Thyroid gland (tissue), 4 donors: ENCODE measurements at regions not wholly inside any gene's neighbourhood (a gene's known extent, or its start where the extent isn't known, plus 50 kb on each side); places are given as distances from the start of the nearest gene placed in this dataset.

ENCODE experiments used
- CTCF ChIP-seq, 6 experiments: fragments of 200-600 bp in 3 of 6; fragments of 450-650 bp in 3 of 6; sonication (generic) in 3 of 6; IDR thresholded peaks; one replicate each; pipeline ENCODE4 v1.5.1; 2016 to 2019; ENCODE audit warnings: antibody characterized with exemption in 6 of 6, mild to moderate bottlenecking in 2 of 6, inconsistent platforms in 1 of 6, moderate library complexity in 1 of 6
- POLR2A ChIP-seq, 2 donors: fragments of 450-650 bp; IDR thresholded peaks; one replicate each; pipeline ENCODE4 v1.6.1; 2017; ENCODE audit warnings: antibody characterized with exemption in 2 of 2, mild to moderate bottlenecking in 2 of 2, moderate library complexity in 1 of 2

GRCh38 chr21:28455253-28455600 is 537.5 kb downstream of the LTN1 start:
- TF ChIP-seq CTCF (IDR thresholded peaks at IDR 0.05) = no peak
- TF ChIP-seq POLR2A (IDR thresholded peaks at IDR 0.05) = no peak
